ENCODE measurements at regions not wholly inside any gene's neighbourhood (a gene's known extent, or its start where the extent isn't known, plus 50 kb on each side); places are given as distances from the start of the nearest gene placed in this dataset.

DNA sequence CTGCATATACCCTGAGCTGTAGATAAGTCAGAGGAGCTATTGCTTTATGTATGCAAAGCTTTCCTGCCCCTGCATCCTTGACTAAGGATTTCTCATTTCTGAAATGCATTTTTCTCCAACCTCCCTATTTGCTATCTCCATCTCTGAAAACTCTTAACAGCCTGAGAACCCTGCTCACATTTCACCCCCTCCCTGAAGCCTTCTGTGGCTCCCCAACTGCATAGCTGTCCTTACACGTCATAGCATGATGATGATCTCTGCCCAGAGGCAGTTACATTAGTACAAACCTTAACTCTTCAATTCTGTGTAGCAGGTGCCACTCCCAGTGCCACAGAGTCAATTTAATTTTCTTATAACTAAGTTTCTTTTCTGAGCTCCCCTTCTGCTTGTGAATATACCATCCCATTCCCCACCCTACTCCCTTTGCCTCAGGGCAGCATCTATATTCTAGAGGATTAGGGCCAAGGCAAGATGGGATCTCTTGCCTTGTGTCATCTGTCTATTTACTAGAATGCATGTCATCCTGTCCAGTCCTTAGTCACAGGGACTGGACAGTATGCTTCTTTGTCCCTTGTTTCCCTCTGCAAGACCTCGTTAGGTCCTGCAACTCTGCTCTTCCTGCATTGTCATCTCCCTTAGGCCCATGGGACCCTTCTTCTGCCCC is 149.7 kb upstream of the SPRY4 start:
- DNase-seq (no peak), ATAC-seq (no peak)
- TF ChIP-seq, protein P1, sequence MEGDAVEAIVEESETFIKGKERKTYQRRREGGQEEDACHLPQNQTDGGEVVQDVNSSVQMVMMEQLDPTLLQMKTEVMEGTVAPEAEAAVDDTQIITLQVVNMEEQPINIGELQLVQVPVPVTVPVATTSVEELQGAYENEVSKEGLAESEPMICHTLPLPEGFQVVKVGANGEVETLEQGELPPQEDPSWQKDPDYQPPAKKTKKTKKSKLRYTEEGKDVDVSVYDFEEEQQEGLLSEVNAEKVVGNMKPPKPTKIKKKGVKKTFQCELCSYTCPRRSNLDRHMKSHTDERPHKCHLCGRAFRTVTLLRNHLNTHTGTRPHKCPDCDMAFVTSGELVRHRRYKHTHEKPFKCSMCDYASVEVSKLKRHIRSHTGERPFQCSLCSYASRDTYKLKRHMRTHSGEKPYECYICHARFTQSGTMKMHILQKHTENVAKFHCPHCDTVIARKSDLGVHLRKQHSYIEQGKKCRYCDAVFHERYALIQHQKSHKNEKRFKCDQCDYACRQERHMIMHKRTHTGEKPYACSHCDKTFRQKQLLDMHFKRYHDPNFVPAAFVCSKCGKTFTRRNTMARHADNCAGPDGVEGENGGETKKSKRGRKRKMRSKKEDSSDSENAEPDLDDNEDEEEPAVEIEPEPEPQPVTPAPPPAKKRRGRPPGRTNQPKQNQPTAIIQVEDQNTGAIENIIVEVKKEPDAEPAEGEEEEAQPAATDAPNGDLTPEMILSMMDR (IDR thresholded peaks at IDR 0.05), result no peak
- intact Hi-C loops (cut with DNase I), result no loop called here
- Histone ChIP-seq H3K36me3 (no peaks in the 10 kb centered on the region), H3K4me1 (no peaks in the 10 kb centered on the region), H3K4me3 (no peak overlapping the region), H3K27me3 (no peaks in the 10 kb centered on the region), H3K27ac (no peak overlapping the region), H3K9me3 (no peaks in the 10 kb centered on the region)

- no peak for ATAC-seq
- no peak for DNase-seq
- Histone ChIP-seq H3K27ac (no peak overlapping the region), H3K27me3 (no peaks in the 10 kb centered on the region), H3K4me1 (no peaks in the 10 kb centered on the region), H3K36me3 (no peaks in the 10 kb centered on the region), H3K4me3 (no peak overlapping the region), H3K9me3 (no peaks in the 10 kb centered on the region)
- intact Hi-C loops (cut with DNase I), result no loop called here
- TF ChIP-seq, protein P1 (IDR thresholded peaks at IDR 0.05), result no peak
Observed at GRCh38 chr5:142473038-142473437, 148.2 kb upstream of the SPRY4 start.

DNA sequence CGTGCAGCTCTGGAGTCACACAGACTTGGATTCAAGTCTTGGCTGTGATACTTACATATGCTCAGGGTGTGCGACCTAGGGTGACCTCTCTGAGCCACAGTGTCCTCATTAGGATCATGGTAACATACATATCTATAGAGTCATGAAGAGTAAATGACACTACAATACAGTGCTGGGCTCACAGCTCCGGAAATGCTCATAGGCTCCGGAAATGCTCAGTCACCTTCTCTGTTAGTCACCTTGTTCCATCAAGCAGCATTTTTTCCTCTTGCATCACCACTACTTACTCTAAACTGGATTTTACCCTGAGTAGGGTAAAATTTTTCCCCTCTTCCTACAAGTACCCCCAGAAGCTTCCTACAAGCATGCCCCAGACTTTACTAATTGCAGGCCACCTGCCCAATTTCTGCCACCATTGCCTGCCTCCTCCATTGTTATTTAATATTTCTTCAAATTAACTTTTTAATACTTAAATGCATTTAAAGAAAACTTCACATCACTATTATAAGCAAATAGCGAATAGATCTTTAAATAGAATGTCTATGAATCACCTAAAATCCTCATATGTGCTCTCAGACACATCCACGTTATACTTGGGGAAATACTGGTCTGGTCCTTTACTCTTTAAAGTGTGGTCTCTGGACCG is 147.6 kb upstream of the SPRY4 start:
- intact Hi-C loops (cut with DNase I), result no loop called here

DNA sequence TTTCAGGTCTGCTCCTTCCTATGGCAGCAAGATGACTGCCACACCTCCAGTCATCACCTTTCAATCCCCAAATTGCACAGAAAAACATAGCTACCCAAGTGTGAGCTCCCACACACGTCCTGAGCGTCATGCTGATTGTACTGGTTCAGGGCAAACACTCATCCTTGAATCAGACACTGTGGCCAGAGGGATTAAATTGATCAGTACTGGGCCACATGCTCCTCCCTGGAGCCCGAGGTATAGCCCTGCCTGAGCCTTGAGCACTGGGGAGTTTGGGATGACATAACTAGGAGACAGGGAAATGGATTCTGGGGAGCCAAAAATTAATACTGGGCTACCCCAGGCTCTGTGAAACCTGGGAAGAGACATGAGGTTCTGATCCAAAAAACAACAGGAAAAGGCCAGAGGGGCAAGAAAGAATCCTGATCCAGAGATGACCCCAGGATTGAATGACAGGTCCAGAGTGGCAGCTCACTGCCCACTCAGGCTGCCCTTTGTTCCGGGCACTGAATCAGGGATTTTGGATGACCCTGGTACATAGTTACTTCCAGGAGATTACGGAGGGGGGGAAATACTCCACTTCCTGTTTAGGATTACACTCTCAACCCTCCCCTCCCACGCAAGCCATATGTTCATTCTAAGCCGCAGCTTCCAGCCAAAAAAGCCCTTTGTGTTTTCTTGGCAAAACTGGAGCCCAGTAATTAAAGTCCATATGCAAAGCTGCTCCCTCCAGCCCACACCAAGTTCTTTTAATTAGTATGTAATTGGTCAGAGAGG is 141.6 kb upstream of the SPRY4 start:
- Histone ChIP-seq H3K9me3 (no peaks in the 10 kb centered on the region), H3K36me3 (no peaks in the 10 kb centered on the region), H3K4me3 (no peak overlapping the region), H3K4me1 (no peaks in the 10 kb centered on the region), H3K27me3 (no peaks in the 10 kb centered on the region), H3K27ac (no peak overlapping the region)
- intact Hi-C loops (cut with DNase I), result no loop called here
- TF ChIP-seq, protein P1 (IDR thresholded peaks at IDR 0.05), result no peak
- ATAC-seq (peak; percentile 43), DNase-seq (no peak)

More for the DNA sequence above, 147.6 kb upstream of the SPRY4 start:
- H3K36me3 ChIP-seq, result no peaks in the 10 kb centered on the region
- H3K27me3 ChIP-seq, result no peaks in the 10 kb centered on the region
- DNase-seq, result no peak
- TF ChIP-seq, protein P1 (IDR thresholded peaks at IDR 0.05), result no peak
- no peak overlapping the region for H3K27ac ChIP-seq
- H3K4me1 ChIP-seq, result no peaks in the 10 kb centered on the region
- H3K4me3 ChIP-seq, result no peak overlapping the region
- H3K9me3 ChIP-seq, result no peaks in the 10 kb centered on the region
- peak; percentile 72 for ATAC-seq

- ATAC-seq, result no peak
- no peaks in the 10 kb centered on the region for H3K27me3 ChIP-seq
- no peaks in the 10 kb centered on the region for H3K4me1 ChIP-seq
- H3K36me3 ChIP-seq, result no peaks in the 10 kb centered on the region
- H3K27ac ChIP-seq, result no peak overlapping the region
- DNase-seq, result no peak
- no peaks in the 10 kb centered on the region for H3K9me3 ChIP-seq
- intact Hi-C loops (cut with DNase I), result no loop called here
- TF ChIP-seq, protein P1 (IDR thresholded peaks at IDR 0.05), result no peak
- H3K4me3 ChIP-seq, result no peak overlapping the region
Observed at GRCh38 chr5:142465476-142465875, 140.7 kb upstream of the SPRY4 start.

Measured in upper lobe of right lung (tissue), 1 donor.